HG02885 (cell line): ENCODE measurements at regions not wholly inside any gene's neighbourhood (a gene's known extent, or its start where the extent isn't known, plus 50 kb on each side); places are given as distances from the start of the nearest gene placed in this dataset.
A peak's percentile ranks its signal among the peaks of the same experiment; 100 is the strongest.

Experiments used
- ATAC-seq: cut with Tn5 transposase; IDR thresholded peaks from one replicate; pipeline ENCODE4 v1.9.1; 2021; ENCODE audit warnings: mild to moderate bottlenecking; ENCODE audit not compliant: unreplicated experiment, poor library complexity

- ATAC-seq, result no peak
Observed at GRCh38 chr4:107192601-107193000, 156.5 kb upstream of the DKK2 start.

GRCh38 chr4:107187091-107187490 is 151.0 kb upstream of the DKK2 start:
- ATAC-seq, result no peak

- peak; percentile 99 for ATAC-seq
Observed at GRCh38 chr4:107183155-107183774, 147.2 kb upstream of the DKK2 start.

- no peak for ATAC-seq
Observed at GRCh38 chr4:107182347-107182746, 146.2 kb upstream of the DKK2 start.

DNA sequence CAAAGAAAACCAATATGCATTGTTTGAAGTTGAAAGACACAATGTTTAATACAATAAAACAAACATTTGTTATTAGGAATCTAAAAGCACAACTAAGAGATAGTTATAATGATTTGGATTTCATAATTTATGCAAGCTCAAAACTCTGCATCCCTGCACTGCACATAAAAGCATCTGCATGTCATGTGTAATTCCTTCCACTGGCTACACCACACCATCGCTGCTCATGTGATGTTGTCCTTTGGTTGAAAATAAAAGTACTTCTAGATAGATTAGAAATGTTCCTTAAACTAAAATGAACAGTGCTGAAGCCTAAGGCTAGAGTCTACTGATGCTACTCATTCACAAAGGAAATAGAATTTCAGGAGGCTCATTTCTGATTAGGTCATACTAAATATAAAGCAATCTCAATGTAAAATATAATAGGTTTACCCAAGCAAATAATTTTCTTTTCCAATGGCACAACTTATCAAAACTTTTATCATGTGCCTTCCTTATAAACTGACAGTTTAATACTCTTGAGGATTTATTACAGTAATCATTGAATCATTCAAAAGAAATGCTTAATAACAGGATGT is 130.8 kb upstream of the DKK2 start:
- ATAC-seq, result no peak

DNA sequence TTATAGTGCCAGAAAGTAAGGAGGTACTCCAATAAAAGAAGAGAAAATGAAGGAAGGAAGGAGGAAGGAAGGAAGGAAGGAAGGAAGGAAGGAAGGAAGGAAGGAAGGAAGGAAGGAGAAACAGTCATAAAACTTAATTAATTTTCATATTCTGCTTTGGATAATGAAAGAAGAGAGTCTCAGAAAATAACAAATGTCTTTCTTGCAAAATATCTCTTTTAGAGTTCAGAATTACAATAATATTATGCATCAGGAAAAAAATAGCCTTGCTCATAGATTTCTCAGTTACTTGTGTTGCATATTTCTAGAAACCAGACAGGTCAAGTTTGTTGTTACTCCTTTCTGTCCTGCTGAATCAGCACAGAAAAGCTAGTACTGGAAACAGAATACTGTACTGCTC is 130.1 kb upstream of the DKK2 start:
- ATAC-seq, result no peak

DNA sequence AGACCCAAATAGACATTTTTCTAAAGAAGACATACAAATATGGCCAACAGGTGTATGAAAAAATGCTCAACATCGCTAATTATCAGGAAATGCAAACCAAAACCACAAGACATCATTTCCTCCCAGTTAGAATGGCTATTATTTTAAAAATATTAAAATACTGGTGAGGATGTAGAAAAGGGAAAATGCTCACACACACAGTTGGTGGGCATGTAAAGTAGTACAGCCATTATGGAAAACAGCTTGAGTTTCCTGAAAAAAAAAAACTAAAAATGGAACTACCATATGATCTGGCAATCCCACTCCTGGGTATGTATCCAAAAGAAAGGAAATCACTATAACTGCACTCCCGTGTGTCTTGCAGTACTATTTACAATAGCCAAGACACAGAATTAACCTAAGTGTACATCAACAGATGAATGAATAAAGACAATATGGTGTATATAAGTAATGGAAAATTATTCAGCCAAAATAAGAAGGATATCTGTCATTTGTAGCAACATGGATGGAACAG is 128.9 kb upstream of the DKK2 start:
- ATAC-seq, result no peak

DNA sequence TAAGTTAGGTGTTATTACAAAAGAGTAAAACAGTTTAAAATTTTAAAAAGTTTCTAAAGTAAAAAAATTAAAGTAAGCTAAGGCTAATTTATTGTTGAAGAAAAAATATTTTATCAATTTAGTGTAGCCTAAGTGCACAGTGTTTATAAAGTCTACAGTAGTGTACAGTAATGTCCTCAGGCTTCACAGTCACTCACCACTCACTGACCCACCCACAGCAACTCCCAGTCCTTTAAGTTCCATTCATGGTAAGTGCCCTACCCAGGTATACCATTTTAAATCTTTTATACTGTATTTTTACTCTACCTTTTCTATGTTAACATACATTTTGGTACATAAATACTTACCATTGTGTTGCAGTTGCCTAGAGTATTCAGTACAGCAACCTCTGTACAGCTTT is 120.3 kb upstream of the DKK2 start:
- no peak for ATAC-seq

DNA sequence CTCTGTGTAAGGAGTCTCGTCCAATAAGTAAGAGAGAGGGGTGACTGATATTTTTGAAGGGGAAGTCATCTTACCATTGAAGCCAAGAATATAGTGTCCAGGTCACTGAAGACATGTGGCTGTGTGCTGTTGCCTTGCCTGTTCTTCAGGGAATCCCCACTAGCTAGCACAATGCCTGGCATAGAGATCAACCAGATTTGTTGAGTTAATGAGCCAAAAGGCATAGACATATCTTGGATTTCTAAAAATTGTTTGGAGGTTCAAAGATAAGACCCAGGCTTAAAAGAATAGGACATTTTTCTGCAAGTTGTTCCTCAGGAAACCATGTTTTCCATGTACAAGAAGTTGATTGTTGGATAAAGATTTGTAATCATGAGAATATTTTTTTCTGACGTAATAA is 119.3 kb upstream of the DKK2 start:
- ATAC-seq, result no peak

DNA sequence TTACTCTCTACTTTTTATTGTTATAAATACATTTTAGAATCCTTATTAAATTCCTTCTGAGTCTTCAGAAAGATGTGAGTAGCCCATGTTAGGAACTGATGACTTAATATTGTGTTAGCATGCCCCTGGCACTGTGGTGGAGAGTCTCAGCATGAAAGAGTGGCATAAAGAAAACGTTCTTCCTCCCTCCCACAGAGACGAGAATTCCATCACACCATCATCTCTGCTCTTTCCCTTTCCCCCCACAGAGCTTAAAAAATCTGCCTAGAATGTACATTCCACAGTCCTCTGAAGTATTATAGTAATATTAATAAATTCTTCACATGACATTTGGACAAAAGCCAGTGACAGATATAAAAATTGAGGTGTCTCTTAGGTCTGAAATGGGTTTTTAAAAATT is 117.8 kb upstream of the DKK2 start:
- no peak for ATAC-seq

GRCh38 chr4:107153228-107153627 is 117.1 kb upstream of the DKK2 start:
- ATAC-seq, result no peak

GRCh38 chr4:107151173-107151572 is 115.1 kb upstream of the DKK2 start:
- ATAC-seq, result no peak

GRCh38 chr4:107148904-107149303 is 112.8 kb upstream of the DKK2 start:
- no peak for ATAC-seq

DNA sequence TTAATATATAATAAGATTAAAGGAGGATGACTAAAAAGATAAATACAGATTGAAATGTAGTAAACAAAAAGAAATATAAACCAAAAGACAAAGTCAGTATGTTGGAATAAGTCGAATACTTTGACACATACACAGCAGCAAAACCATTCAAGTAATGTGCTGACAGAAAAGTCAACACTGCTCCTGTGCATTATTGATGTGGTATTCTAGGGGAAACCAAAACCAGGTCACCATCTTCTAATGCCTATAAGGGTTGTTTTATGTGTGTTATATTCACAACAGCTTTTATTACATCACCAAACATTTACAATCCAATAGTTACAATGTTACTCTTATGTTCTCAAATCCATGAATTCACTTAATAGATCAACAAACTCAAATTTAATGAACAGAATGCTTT is 111.8 kb upstream of the DKK2 start:
- ATAC-seq, result no peak

DNA sequence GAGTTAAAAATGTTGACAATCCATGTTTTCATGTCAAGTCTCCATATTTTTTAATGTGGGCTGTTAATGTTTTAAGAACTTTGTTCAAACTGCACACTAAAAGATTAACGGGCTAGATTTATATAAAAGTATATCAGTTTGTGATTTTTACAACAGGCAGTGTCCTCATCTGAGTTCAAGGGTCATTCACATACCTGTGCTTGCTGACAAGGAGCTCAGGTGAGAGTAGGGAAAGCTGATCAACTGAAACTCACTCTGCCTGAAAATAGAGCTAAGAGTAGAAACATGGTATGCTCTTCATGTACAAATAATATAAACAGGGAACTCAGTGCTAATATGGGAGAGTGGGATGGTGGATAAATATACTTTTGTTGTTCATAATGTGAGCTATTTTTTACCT is 102.3 kb upstream of the DKK2 start:
- no peak for ATAC-seq

DNA sequence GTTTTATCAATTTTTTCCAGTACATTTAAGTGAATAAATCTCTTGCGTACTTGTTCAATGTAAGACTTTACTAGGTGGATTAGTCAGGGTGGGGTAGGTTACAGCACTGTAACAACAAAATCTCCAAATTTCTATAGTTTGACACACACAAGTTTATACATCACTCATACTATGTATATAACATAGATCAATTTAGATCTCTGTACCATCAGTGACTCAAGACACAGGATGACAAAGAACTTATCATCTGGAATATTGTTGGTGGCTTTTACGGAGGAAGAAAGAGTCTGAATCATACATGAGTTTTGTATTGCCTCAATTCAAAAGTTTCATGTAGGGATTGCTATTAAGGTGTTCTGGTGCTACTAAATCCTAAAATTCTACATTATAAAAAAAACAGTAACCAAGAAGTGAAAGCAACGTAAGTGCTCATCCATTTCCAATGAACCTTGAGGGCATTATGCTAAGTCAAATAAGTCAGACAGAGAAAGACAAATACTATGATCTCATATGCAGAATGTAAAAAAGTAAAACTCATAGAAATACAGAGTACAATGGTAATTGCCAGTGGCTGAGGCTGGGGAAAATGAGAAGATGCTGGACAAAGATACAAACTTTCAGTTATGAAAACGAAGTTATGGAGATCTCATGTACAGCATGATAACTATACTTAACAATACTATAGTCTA is 98.0 kb upstream of the DKK2 start:
- ATAC-seq, result no peak

- ATAC-seq, result no peak
Observed at GRCh38 chr4:107131295-107131694, 95.2 kb upstream of the DKK2 start.

- no peak for ATAC-seq
Observed at GRCh38 chr4:107130157-107130556, 94.0 kb upstream of the DKK2 start.

DNA sequence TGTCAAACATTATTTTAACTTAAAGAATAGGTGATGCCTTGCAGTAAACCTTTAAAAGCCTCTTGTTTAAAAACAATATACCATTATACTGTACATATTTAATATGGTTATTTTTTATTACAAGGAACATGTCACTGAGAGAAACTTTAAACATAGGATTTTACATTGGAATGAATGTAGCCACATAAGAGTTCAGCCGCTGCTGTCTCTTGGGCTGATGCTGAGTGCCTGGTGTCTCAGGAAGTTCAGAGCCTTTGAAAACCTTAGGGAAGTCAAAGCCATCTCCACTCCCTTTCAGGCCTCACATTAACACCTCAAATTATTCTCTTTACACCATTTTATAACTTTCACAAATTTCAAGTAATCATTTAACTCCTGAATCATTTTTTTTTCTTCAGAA is 93.5 kb upstream of the DKK2 start:
- ATAC-seq, result no peak

- no peak for ATAC-seq
Observed at GRCh38 chr4:107129076-107129475, 93.0 kb upstream of the DKK2 start.

GRCh38 chr4:107128116-107128515 is 92.0 kb upstream of the DKK2 start:
- ATAC-seq, result no peak

GRCh38 chr4:107125496-107125895 is 89.4 kb upstream of the DKK2 start:
- ATAC-seq, result no peak
